ENCODE measurements at regions not wholly inside any gene's neighbourhood (a gene's known extent, or its start where the extent isn't known, plus 50 kb on each side); places are given as distances from the start of the nearest gene placed in this dataset.
"Not testable (repeated sequence)": the region's sequence is repeated elsewhere in the genome, so short reads cannot be mapped to it uniquely, and the experiment has no call there.

DNA sequence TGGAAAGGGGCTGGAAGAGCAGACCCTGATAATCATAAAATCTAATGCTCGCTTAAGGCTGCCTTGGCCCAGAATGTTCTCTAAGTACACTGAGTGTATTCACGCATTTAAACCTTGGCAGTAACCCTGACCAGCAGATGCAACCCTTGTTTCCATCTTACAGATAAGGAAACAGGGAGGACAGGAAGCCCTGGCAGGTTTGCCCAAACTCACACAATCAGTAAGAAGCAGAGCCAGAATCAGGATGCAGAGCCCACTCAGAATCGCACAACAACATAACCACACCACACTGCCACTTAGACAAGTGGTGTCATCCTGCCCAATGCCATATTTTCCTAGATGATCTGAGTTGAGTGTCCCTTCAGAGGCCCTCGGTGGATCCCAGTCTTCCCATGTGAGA, 214.5 kb upstream of the HES1 start:
- intact Hi-C loops (cut with DNase I; ENCODE audit: low total_unique reads): no loop called here
- Histone ChIP-seq H3K27me3 (no peaks in the 10 kb centered on the region), H3K36me3 (no peaks in the 10 kb centered on the region), H3K4me3 (no peak overlapping the region), H3K9me3 (peaks cover 0 to 18% (median 13%) of the 10 kb centered on the region in 4 donors), H3K27ac (no peak overlapping the region), H3K4me1 (peaks cover 0 to 8% (median 0%) of the 10 kb centered on the region in 4 donors)
- no peak for DNase-seq
- 77 to 100% (median 88%) methylated on average over 4 of the region's 4 CpGs for WGBS, 5 donors
- TF ChIP-seq EP300 (IDR thresholded peaks at IDR 0.05): no peak
- no peak for TF ChIP-seq POLR2A (IDR thresholded peaks at IDR 0.05)
- TF ChIP-seq, protein P1, sequence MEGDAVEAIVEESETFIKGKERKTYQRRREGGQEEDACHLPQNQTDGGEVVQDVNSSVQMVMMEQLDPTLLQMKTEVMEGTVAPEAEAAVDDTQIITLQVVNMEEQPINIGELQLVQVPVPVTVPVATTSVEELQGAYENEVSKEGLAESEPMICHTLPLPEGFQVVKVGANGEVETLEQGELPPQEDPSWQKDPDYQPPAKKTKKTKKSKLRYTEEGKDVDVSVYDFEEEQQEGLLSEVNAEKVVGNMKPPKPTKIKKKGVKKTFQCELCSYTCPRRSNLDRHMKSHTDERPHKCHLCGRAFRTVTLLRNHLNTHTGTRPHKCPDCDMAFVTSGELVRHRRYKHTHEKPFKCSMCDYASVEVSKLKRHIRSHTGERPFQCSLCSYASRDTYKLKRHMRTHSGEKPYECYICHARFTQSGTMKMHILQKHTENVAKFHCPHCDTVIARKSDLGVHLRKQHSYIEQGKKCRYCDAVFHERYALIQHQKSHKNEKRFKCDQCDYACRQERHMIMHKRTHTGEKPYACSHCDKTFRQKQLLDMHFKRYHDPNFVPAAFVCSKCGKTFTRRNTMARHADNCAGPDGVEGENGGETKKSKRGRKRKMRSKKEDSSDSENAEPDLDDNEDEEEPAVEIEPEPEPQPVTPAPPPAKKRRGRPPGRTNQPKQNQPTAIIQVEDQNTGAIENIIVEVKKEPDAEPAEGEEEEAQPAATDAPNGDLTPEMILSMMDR (IDR thresholded peaks at IDR 0.05): no peak
- no peak for TF ChIP-seq POLR2AphosphoS5 (IDR thresholded peaks at IDR 0.05)

DNA sequence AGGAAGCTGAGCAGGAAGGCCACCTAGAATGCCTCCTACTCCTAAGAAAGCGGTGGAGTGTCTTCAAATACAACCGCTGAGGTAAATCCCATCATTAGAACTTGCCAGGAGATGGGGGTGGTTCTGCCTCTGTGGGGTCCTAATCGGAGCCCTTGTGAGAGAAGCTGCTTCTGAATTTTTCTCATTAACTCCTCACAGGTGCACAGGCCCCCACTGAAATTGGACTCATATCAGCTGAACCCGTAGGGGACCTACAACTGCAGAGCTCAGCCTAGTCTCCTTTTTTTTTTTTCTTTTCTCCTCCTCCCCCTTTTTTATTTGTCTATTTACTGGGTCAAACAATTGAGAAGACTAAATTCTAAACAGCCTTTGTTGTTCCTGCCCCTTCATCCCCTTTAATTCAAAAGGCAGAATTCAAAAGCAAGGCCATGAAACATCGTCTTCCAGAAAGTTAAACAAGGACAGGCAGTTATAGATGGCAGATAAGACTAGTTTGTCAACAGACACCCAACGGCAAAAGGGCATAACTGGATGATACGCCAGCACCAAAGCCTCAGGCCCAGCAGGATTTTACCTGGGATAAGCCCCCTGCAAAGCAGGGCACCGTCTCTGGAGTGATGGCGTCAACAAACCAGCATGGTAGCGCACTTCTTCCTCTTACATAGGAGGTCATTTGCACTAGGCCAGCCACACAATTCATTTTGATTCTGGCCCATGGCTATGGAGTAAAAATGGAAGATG, 213.7 kb upstream of the HES1 start:
- Histone ChIP-seq H3K4me3 (no peak overlapping the region), H3K4me1 (peaks cover 0 to 3% (median 0%) of the 10 kb centered on the region in 4 donors), H3K36me3 (no peaks in the 10 kb centered on the region), H3K27ac (no peak overlapping the region), H3K27me3 (no peaks in the 10 kb centered on the region), H3K9me3 (peaks cover 0 to 18% (median 13%) of the 10 kb centered on the region in 4 donors)
- intact Hi-C loops (cut with DNase I; ENCODE audit: low total_unique reads): no loop called here
- TF ChIP-seq POLR2A (IDR thresholded peaks at IDR 0.05) (no peak), EP300 (IDR thresholded peaks at IDR 0.05) (no peak), POLR2AphosphoS5 (IDR thresholded peaks at IDR 0.05) (no peak)
- TF ChIP-seq, protein P1 (IDR thresholded peaks at IDR 0.05): no peak
- no peak for DNase-seq
- 86 to 92% (median 90%) methylated on average over 10 of the region's 10 CpGs for WGBS, 5 donors

DNA sequence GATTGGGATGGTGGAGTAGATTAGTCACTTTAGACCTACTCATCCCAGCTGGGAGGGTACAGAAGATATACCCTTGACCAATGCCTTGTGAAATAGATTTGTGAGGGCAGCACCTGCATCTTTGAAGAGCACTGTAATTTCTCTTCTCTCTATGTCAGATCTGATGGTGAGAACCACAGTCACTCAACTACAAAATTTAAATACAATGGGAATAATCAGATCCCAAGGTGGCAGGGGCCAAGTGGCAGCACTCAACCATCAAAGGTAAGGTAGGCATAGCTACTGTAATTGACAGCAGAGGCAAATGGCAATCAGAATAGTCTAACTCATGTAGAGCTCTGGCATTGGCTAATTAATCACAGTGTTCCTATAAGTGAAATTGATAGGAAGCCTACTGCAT, 212.0 kb upstream of the HES1 start:
- H3K36me3 ChIP-seq; intact Hi-C loops (cut with DNase I; ENCODE audit: low total_unique reads); H3K4me3 ChIP-seq; H3K4me1 ChIP-seq; H3K27me3 ChIP-seq; H3K27ac ChIP-seq; DNase-seq: not testable (repeated sequence)
- peaks cover 0 to 18% (median 13%) of the 10 kb centered on the region in 4 donors for H3K9me3 ChIP-seq

DNA sequence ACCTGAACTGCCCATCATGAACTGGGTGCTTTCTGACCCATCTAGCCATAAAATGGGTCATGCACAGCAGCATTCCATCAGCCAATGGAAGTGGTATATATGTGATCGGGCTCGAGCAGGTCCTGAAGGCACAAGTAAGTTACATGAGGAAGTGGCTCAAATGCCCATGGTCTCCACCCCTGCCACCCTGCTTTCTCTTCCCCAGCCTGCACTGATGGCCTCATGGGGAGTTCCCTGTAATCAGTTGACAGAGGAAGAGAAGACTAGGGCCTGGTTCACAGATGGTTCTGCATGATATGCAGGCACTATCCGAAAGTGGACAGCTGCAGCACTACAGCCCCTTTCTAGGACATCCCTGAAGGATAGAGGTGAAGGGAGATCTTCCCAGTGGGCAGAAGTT, 209.9 kb upstream of the HES1 start:
- H3K27me3 ChIP-seq; intact Hi-C loops (cut with DNase I; ENCODE audit: low total_unique reads); H3K36me3 ChIP-seq; DNase-seq; H3K4me3 ChIP-seq; H3K27ac ChIP-seq: not testable (repeated sequence)
- Histone ChIP-seq H3K4me1 (peaks cover 0 to 17% (median 0%) of the 10 kb centered on the region in 4 donors), H3K9me3 (peaks cover 0 to 18% (median 13%) of the 10 kb centered on the region in 4 donors)
- whole genome bisulfite sequencing, 5 donors: 89 to 100% (median 95%) methylated on average over 3 of the region's 3 CpGs

DNA sequence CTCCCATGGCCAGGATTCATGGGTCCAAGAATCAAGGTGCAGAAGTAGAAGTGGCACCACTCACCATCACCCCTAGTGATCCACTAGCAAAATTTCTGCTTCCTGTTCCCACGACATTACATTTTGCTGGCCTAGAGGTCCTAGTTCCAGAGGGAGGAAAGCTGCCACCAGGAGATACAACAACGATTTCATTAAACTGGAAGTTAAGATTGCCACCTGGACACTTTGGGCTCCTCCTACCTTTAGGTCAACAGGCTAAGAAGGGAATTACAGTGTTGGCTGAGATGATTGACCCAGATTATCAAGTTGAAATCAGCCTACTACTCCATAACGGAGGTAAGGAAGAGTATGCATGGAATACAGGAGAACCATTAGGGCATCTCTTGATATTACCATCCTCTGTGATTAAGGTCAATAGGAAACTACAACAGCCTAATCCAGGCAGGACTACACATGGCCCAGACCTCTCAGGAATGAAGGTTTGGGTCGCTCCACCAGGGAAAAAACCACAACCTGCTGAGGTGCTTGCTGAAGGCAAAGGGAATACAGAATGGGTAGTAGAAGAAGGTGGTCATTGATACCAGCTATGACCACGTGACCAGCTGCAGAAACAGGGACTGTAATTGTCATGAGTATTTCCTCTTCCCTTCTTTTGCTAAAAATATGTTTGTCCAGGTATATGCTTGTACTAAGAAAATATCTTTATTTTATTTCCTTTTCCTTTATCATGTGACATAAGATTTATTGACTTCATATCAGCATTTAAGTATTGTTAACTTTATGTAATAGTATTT, 208.3 kb upstream of the HES1 start:
- H3K27me3 ChIP-seq; H3K36me3 ChIP-seq; H3K27ac ChIP-seq; intact Hi-C loops (cut with DNase I; ENCODE audit: low total_unique reads); H3K4me3 ChIP-seq; DNase-seq: not testable (repeated sequence)
- WGBS, 5 donors: 80 to 91% (median 85%) methylated on average over 5 of the region's 5 CpGs
- Histone ChIP-seq H3K4me1 (peaks cover 0 to 17% (median 0%) of the 10 kb centered on the region in 4 donors), H3K9me3 (peaks cover 0 to 18% (median 13%) of the 10 kb centered on the region in 4 donors)

All from stomach (tissue), 8 donors.